ENCODE measurements at regions not wholly inside any gene's neighbourhood (a gene's known extent, or its start where the extent isn't known, plus 50 kb on each side); places are given as distances from the start of the nearest gene placed in this dataset.

- TF ChIP-seq CTCF (IDR thresholded peaks at IDR 0.05) (no peak), POLR2A (IDR thresholded peaks at IDR 0.05) (no peak)
Observed at GRCh38 chr22:22087854-22088657, 105.5 kb upstream of the TOP3B start.
